GM23338 (cell line): ENCODE measurements at regions not wholly inside any gene's neighbourhood (a gene's known extent, or its start where the extent isn't known, plus 50 kb on each side); places are given as distances from the start of the nearest gene placed in this dataset.

ENCODE experiments used
- ATAC-seq: fragments of 200-7000 bp; cut with Tn5 transposase; 3 replicates; pipeline ENCODE4 v1.9.1; 2020
- DNase-seq: peaks from one replicate; pipeline ENCODE4 v3.0.0-alpha.2; 2015; ENCODE audit warnings: low spot score
- H2AFZ ChIP-seq: fragments of 200-600 bp; sonication (generic); 2 replicates; pipeline ENCODE4 v1.8.0; 2016; ENCODE audit warnings: antibody characterized with exemption, mild to moderate bottlenecking, moderate library complexity
- H3F3A ChIP-seq: fragments of 200-600 bp; sonication (generic); replicated peaks from 2 replicates; pipeline ENCODE4 v1.8.0; 2017; ENCODE audit warnings: antibody characterized with exemption, mixed run types, low read depth
- H3K27ac ChIP-seq: fragments of 200-600 bp; sonication (generic); 2 replicates; pipeline ENCODE4 v1.6.1; 2016; ENCODE audit warnings: low read depth
- H3K27me3 ChIP-seq: fragments of 200-600 bp; sonication (generic); 2 replicates; pipeline ENCODE4 v1.8.0; 2016; ENCODE audit warnings: mild to moderate bottlenecking, mixed run types, moderate library complexity; ENCODE audit not compliant: insufficient read depth
- H3K36me3 ChIP-seq: fragments of 200-600 bp; sonication (generic); 2 replicates; pipeline ENCODE4 v1.8.0; 2016; ENCODE audit warnings: mild to moderate bottlenecking; ENCODE audit not compliant: insufficient read depth
- H3K4me1 ChIP-seq: fragments of 200-600 bp; sonication (generic); 2 replicates; pipeline ENCODE4 v1.8.0; 2016; ENCODE audit warnings: mild to moderate bottlenecking, moderate library complexity; ENCODE audit not compliant: insufficient read depth
- H3K4me2 ChIP-seq: fragments of 200-600 bp; sonication (generic); 2 replicates; pipeline ENCODE4 v1.7.1; 2017; ENCODE audit warnings: mixed run types
- H3K4me3 ChIP-seq: fragments of 200-600 bp; sonication (generic); 2 replicates; pipeline ENCODE4 v1.6.1; 2016; ENCODE audit warnings: mixed run types
- H3K79me2 ChIP-seq: fragments of 200-600 bp; sonication (generic); replicated peaks from 2 replicates; pipeline ENCODE4 v1.8.0; 2017; ENCODE audit warnings: mild to moderate bottlenecking; ENCODE audit not compliant: insufficient read depth
- H3K9me2 ChIP-seq: fragments of 200-600 bp; sonication (generic); 2 replicates; pipeline ENCODE4 v1.8.0; 2017; ENCODE audit not compliant: insufficient read depth
- H4K20me1 ChIP-seq: fragments of 200-600 bp; sonication (generic); replicated peaks from 2 replicates; pipeline ENCODE4 v1.8.0; 2017; ENCODE audit warnings: mild to moderate bottlenecking; ENCODE audit not compliant: insufficient read depth
- H3K27ac Mint-ChIP-seq: 2 replicates; pipeline ENCODE4 v1.8.0; 2020; ENCODE audit warnings: inconsistent platforms, mild to moderate bottlenecking, moderate library complexity, mixed read lengths
- H3K27me3 Mint-ChIP-seq: 3 replicates; pipeline ENCODE4 v1.8.0; 2022; ENCODE audit warnings: low read depth, mild to moderate bottlenecking, moderate library complexity, mixed read lengths, inconsistent platforms; ENCODE audit not compliant: insufficient read depth, poor library complexity
- H3K36me3 Mint-ChIP-seq: 3 replicates; pipeline ENCODE4 v1.8.0; 2021; ENCODE audit warnings: low read depth, mild to moderate bottlenecking, inconsistent platforms, moderate library complexity, mixed read lengths
- H3K4me1 Mint-ChIP-seq: 3 replicates; pipeline ENCODE4 v1.8.0; 2020; ENCODE audit warnings: mild to moderate bottlenecking, inconsistent platforms, mixed read lengths
- H3K4me3 Mint-ChIP-seq: 3 replicates; pipeline ENCODE4 v1.8.0; 2021; ENCODE audit warnings: moderate library complexity, mild to moderate bottlenecking, inconsistent platforms, mixed read lengths
- H3K9me3 Mint-ChIP-seq: 3 replicates; pipeline ENCODE4 v1.8.0; 2020; ENCODE audit warnings: moderate library complexity, mild to moderate bottlenecking, inconsistent platforms, mixed read lengths
- CREB1 ChIP-seq: fragments of 250-450 bp; sonication (Bioruptor Pico); IDR thresholded peaks from 2 replicates; pipeline ENCODE4 v1.5.0; 2020; ENCODE audit warnings: low read depth, mild to moderate bottlenecking, moderate library complexity
- CTCF ChIP-seq, 2 experiments: fragments of 200-600 bp in 1 of 2; sonication (generic) in 1 of 2; conservative IDR thresholded peaks; 2 replicates each; pipeline versions ENCODE4 v1.5.1 to v1.6.1; 2016 to 2017; ENCODE audit warnings: antibody characterized with exemption in 2 of 2, low read depth in 2 of 2, mild to moderate bottlenecking in 2 of 2, moderate library complexity in 1 of 2
- ETS1 ChIP-seq: IDR thresholded peaks from 2 replicates; pipeline ENCODE4 v1.6.1; 2016; ENCODE audit warnings: antibody characterized with exemption
- EZH2 ChIP-seq: fragments of 200-600 bp; sonication (generic); IDR thresholded peaks from one replicate; pipeline ENCODE4 v1.8.0; 2017; ENCODE audit warnings: antibody characterized with exemption, mild to moderate bottlenecking, low read depth; ENCODE audit not compliant: unreplicated experiment
- EZH2phosphoT487 ChIP-seq: fragments of 200-600 bp; sonication (generic); IDR thresholded peaks from one replicate; pipeline ENCODE4 v1.8.1; 2018; ENCODE audit warnings: antibody characterized with exemption; ENCODE audit not compliant: unreplicated experiment
- JUNB ChIP-seq: IDR thresholded peaks from one replicate; pipeline ENCODE4 v1.6.1; 2016; ENCODE audit warnings: antibody characterized with exemption; ENCODE audit not compliant: unreplicated experiment
- NANOG ChIP-seq: IDR thresholded peaks from 2 replicates; pipeline ENCODE4 v1.6.1; 2016; ENCODE audit warnings: antibody characterized with exemption, borderline replicate concordance
- POLR2AphosphoS5 ChIP-seq: IDR thresholded peaks from 2 replicates; pipeline ENCODE4 v1.6.1; 2016; ENCODE audit warnings: antibody characterized with exemption, low read depth
- REST ChIP-seq: IDR thresholded peaks from one replicate; pipeline ENCODE4 v1.6.1; 2018; ENCODE audit warnings: antibody characterized with exemption; ENCODE audit not compliant: unreplicated experiment
- STAT1 ChIP-seq: IDR thresholded peaks from one replicate; pipeline ENCODE4 v1.6.1; 2016; ENCODE audit warnings: antibody characterized with exemption; ENCODE audit not compliant: unreplicated experiment
- ZNF114 ChIP-seq: fragments of 250-450 bp; sonication (Bioruptor Pico); IDR thresholded peaks from 2 replicates; pipeline ENCODE4 v1.5.0; 2020; ENCODE audit warnings: mild to moderate bottlenecking, moderate library complexity
- ZNF331 ChIP-seq: fragments of 250-450 bp; sonication (Bioruptor Pico); IDR thresholded peaks from 2 replicates; pipeline ENCODE4 v1.5.0; 2020; ENCODE audit warnings: low read depth, mild to moderate bottlenecking, moderate library complexity
- ZNF462 ChIP-seq: fragments of 250-450 bp; sonication (Bioruptor Pico); IDR thresholded peaks from 2 replicates; pipeline ENCODE4 v1.5.0; 2020; ENCODE audit warnings: mild to moderate bottlenecking, moderate library complexity

GRCh38 chr7:79658304-79658703 is 204.8 kb upstream of the MAGI2 start:
- no peak for TF ChIP-seq STAT1
- TF ChIP-seq ZNF462 (CRISPR knock-in tag) = no peak
- no peak for TF ChIP-seq REST
- no peak for TF ChIP-seq CTCF (conservative IDR thresholded peaks at IDR 0.05; ENCODE audit: low read depth in 2 of 2)
- no peak for TF ChIP-seq EZH2phosphoT487
- TF ChIP-seq ZNF114 (CRISPR knock-in tag) = no peak
- no peak for TF ChIP-seq NANOG
- TF ChIP-seq ETS1 = no peak
- TF ChIP-seq POLR2AphosphoS5 = no peak
- TF ChIP-seq ZNF331 (CRISPR knock-in tag) = no peak
- no peak for TF ChIP-seq JUNB
- no peak for TF ChIP-seq CREB1 (CRISPR knock-in tag)
- no peak for TF ChIP-seq EZH2
- H3K4me1 Mint-ChIP-seq = no peaks in the 10 kb centered on the region

More at GRCh38 chr7:79658304-79658703, 204.8 kb upstream of the MAGI2 start:
- no peaks in the 10 kb centered on the region for H3K4me1 ChIP-seq
- Mint-ChIP-seq H3K9me3 (no peaks in the 10 kb centered on the region), H3K27me3 (no peaks in the 10 kb centered on the region), H3K36me3 (no peaks in the 10 kb centered on the region), H3K4me3 (no peak overlapping the region), H3K27ac (no peak overlapping the region)
- DNase-seq (no peak), ATAC-seq (no peak)
- H4K20me1 ChIP-seq = no peaks in the 10 kb centered on the region
- no peak overlapping the region for H3K4me3 ChIP-seq
- H3K79me2 ChIP-seq = no peaks in the 10 kb centered on the region
- H3K27ac ChIP-seq = no peak overlapping the region
- H3K36me3 ChIP-seq = no peaks in the 10 kb centered on the region
- no peaks in the 10 kb centered on the region for H3F3A ChIP-seq
- no peak overlapping the region for H3K4me2 ChIP-seq
- no peaks in the 10 kb centered on the region for H3K27me3 ChIP-seq
- H3K9me2 ChIP-seq = no peaks in the 10 kb centered on the region
- H2AFZ ChIP-seq = no peak overlapping the region
